ENCODE measurements at regions not wholly inside any gene's neighbourhood (a gene's known extent, or its start where the extent isn't known, plus 50 kb on each side); places are given as distances from the start of the nearest gene placed in this dataset.

- TF ChIP-seq, protein P1, sequence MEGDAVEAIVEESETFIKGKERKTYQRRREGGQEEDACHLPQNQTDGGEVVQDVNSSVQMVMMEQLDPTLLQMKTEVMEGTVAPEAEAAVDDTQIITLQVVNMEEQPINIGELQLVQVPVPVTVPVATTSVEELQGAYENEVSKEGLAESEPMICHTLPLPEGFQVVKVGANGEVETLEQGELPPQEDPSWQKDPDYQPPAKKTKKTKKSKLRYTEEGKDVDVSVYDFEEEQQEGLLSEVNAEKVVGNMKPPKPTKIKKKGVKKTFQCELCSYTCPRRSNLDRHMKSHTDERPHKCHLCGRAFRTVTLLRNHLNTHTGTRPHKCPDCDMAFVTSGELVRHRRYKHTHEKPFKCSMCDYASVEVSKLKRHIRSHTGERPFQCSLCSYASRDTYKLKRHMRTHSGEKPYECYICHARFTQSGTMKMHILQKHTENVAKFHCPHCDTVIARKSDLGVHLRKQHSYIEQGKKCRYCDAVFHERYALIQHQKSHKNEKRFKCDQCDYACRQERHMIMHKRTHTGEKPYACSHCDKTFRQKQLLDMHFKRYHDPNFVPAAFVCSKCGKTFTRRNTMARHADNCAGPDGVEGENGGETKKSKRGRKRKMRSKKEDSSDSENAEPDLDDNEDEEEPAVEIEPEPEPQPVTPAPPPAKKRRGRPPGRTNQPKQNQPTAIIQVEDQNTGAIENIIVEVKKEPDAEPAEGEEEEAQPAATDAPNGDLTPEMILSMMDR (IDR thresholded peaks at IDR 0.05) = no peak
- no peak for TF ChIP-seq POLR2A (IDR thresholded peaks at IDR 0.05)
- TF ChIP-seq POLR2AphosphoS5 (IDR thresholded peaks at IDR 0.05) = no peak
Observed at GRCh38 chr3:140754936-140755335, 77.1 kb downstream of the TRIM42 start.
